ENCODE measurements at regions not wholly inside any gene's neighbourhood (a gene's known extent, or its start where the extent isn't known, plus 50 kb on each side); places are given as distances from the start of the nearest gene placed in this dataset.

DNA sequence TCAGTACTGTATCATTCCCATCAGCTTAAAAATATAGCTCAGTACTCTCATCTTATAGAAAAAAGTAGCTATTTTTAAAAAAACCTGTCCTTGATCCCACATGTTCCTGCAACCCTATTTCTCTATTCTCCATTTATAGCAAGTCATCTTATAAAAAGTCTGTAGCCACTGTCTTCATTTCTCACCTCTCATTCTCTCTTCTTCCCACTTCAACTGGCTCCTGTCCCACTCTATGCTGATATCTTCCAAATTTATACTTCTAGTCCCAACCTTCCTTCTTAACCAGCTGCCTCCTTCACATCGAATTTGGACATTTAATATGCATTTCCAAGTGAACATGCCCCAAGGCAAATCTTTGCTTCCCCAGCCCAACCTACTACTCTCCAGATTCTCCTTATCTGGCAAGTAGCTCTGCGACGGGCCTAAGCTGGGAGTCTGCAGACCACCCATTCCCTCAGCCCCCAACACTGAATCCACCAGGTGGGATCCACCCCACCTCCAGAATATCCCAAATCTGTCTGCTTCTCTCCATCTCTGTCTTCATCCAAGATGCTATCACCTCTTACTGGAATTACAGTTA is 52.0 kb upstream of the TANC2 start:
- DNase-seq, result no peak

GRCh38 chr17:62912363-62912762 is 53.7 kb upstream of the TANC2 start:
- DNase-seq, result no peak

- no peak for DNase-seq
Measured at GRCh38 chr17:62911114-62911513, 54.9 kb upstream of the TANC2 start.

- no peak for DNase-seq
Measured at GRCh38 chr17:62910277-62910676, 55.8 kb upstream of the TANC2 start.

GRCh38 chr17:62907961-62908360 is 58.1 kb upstream of the TANC2 start:
- no peak for DNase-seq

DNA sequence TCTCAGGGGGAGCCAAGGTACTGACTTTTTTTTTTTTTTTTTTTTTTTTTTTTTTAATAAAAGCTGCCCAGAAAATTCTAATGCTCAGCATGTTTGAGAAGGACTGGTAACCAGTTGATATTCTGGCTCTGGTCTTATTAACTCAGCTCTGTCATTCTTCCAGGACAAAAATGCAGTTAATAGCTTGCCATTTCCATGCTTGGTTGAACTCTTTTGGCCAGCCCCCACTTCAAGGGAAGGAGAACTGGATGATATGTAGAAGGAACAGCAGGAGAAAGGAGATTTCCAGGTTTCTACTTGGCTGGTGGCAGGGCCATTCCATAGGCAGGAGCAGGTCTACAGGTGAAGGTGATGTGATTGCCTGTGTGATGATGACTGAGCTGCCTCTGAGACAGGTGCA is 59.2 kb upstream of the TANC2 start:
- no peak for DNase-seq

DNA sequence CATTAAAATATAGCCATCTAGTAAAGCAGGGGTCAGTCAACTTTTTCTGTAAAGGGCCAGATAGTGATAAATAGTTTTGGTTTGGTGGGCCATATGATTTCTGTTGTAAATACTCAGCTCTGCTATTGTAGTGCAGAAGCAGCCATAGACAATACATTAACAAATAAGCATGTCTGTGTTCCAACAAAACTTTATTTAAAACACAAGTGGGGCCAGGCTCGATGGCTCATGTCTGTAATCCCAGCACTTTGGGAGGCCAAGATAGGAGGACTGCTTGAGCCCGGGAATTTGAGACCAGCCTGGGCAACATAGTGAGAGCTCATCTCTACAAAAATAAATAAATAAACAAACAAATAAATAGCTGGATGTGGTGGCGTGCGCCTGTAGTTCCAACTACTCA is 60.8 kb upstream of the TANC2 start:
- DNase-seq, result no peak

DNA sequence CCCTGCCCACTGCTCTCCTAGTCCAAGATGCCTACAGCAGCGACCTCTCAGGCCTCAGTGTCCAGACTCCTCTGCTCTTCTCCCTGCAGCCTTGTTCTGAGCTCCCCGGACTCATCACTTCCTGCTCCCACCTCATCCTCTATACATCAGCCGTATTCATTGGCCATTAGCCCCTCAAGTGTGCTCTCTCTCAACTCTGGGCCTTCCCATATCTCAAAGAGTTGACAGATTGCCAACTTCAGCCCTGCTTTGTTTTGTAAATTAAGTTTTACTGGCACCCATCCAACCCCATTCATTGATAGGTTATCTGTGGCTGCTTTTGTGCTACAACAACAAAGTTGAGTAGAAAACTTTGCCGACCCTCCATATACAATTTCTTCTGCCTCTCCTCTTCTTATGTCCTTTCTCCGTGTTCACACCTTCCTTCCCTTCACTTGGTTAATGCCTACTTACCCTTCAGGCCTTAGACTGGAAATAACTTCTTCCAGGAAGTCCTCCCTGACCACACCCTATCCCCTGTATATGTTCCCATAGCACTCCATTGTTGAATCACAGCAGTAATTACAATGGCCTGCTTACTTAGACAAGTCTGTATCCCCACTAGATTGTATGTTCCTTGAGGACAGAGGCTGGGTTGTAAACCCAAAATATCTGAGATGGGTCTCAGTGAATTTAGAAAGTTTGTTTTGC is 63.4 kb upstream of the TANC2 start:
- DNase-seq, result no peak

DNA sequence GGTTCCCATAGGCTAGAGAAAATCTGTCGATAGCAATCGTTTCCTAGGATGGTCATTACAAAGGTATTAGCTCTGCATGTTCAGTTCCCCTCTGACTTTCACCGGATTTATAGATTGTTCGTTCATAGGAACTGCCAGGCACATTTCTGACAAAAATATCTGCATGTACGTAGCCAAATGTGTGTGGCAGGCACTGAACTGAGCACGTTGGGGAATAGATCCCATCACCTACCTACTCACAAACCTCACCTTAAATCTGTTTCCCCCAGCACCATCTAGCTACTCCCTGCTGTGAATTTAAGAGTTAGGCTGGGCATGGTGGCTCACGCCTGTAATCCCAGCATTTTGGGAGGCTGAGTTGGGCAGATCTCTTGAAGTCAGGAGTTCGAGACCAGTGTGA is 64.5 kb upstream of the TANC2 start:
- DNase-seq, result no peak

DNA sequence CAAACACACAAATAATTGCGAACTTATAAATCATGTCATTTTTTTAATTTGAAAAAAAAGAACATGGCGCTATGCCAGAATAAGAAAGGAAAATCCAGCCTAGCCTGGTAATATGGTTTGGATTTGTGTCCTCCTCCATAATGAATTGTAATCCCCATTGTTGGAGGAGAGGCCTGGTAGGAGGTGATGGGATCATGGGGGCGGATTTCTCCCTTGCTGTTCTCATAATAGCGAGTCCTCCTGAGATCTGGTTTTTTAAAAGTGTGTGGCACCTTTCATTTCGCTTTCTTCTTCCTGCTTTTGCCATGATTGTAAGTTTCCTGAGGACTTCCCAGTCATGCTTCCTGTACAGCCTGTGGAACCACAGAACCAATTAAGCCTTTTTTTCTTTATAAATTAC is 65.9 kb upstream of the TANC2 start:
- no peak for DNase-seq

DNA sequence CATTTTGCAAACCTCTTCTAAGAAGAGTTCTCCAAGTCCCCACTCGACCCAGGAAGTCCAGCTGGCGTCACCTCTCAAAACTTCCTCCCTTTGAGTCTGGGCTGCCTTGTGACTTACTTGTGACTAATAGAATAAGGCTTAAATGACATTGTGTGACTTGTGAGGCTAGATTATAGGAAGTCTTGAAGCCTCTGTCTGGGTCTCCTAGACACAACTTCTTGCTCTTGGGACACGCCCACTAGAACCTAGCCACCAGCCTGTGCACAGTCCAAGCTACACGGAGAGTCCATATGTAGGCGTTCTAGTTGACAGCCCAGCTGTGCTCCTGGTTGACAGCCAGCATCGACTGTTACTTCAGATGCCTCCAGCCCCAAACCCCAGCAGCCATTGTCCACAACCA is 66.7 kb upstream of the TANC2 start:
- no peak for DNase-seq

GRCh38 chr17:62898239-62898864 is 67.7 kb upstream of the TANC2 start:
- DNase-seq, result no peak

DNA sequence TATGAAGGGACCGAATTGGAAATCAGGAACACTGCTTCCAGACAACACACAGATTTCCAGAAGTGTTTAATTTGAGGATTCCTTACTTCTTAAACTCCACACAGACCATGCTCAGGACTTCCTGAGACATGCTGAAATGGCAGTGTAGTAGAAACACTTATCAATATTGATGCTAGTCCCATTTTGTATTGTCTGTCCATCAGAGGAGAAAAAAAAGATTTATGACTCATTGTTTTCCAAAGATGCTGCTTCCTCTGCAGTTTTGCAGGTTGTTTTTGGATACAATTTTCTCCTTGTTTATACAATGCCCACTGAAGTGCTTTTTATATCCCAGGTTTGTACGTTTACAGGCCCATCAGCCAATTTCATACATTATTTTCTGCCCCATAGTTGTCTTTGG is 68.3 kb upstream of the TANC2 start:
- DNase-seq, result no peak

- DNase-seq, result no peak
Measured at GRCh38 chr17:62895320-62896301, 70.4 kb upstream of the TANC2 start.

DNA sequence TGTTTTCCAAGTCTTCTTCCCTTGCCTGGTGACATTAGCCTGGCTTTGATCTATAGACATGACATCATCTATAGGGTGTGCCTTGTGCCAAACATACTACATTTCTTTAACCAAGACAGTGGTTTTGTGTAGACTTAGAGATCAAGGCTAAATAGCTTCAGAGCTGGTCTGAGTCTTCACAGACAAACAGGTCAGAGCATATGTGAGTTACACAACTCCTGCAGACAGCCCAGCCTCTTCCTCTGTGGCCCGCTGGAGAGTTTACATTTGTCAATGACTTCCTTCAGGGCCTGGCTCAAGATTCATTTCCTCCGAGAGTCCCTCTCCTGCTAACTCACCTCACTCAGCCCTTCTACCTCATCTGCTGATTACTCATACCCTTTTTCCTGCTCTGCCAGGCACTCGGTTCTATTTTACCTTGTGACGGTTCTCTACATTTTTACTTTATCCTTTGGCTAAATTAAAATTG is 73.1 kb upstream of the TANC2 start:
- no peak for DNase-seq

- DNase-seq, result no peak
Measured at GRCh38 chr17:62892061-62892675, 73.9 kb upstream of the TANC2 start.

DNA sequence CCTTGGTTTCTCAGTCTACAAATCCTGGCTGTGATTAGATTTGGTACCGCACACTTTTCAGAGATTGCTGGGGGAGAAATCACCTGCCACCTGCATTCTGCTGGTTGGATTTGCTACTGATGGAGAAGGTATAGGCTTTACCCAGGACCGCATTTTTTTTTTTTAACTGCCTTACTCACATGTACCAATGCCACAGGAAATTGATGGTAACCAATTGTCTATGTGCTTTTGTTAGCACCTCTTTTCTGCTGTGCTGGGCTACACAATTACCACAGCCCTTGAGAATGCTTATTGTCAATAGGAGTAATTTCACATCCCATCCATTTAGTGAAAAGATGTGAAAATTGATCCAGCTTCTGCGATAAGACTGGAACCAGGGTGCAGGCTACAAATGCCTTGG is 74.4 kb upstream of the TANC2 start:
- no peak for DNase-seq

DNA sequence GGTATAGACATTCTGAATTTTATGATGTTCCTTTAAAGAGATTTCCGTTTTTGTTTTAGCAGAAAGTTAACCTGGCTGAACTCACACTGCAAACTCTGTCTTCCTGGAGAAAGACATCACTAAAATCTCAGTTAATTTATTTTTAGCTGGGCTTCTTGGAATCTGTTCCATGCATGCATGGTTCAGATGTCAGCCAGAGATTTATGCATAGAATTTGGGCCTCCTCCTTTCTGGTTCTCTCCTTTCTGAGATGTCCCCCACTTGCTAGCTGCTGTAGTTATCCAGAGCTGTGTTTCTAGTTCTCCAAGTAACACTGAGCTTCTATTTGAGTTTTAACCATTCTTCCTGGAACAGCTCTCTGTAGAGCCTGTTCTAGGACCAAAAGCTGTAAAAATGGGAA is 77.3 kb upstream of the TANC2 start:
- DNase-seq, result no peak

- DNase-seq, result no peak
Measured at GRCh38 chr17:62888148-62888547, 77.9 kb upstream of the TANC2 start.

GRCh38 chr17:62887437-62887836 is 78.6 kb upstream of the TANC2 start:
- no peak for DNase-seq

DNA sequence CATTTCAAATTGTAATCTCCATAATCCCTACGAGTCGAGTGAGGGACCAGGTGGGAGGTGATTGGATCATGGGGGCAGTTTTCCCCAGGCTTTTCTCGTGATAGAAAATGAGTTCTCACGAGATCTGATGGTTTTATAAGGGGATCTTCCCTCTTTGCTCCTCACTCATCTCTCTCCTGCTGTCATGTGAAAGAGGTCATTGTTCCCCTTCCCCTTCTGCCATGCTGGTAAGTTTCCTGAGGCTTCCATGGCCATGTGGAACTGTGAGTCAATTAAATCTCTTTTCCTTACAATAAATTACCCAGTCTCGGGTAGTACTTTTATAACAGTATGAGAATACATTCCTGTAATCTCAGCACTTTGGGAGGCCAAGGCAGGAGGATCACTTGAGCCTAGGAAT is 76.7 kb upstream of the MARCHF10 start:
- DNase-seq, result no peak

GRCh38 chr17:62882878-62883277 is 74.8 kb upstream of the MARCHF10 start:
- DNase-seq, result no peak

Data from renal pelvis (tissue), 1 donor.